ENCODE measurements at regions not wholly inside any gene's neighbourhood (a gene's known extent, or its start where the extent isn't known, plus 50 kb on each side); places are given as distances from the start of the nearest gene placed in this dataset.

- no peak for DNase-seq (ENCODE audit: extremely low read depth in 1 of 2, low read depth in 1 of 2)
Measured at GRCh38 chr6:14250573-14250972, 133.0 kb downstream of the CD83 start.

GRCh38 chr6:14252271-14252850 lies 134.8 kb downstream of the CD83 start:
- DNase-seq (ENCODE audit: extremely low read depth in 1 of 2, low read depth in 1 of 2): no peak

GRCh38 chr6:14254505-14254904 lies 136.9 kb downstream of the CD83 start:
- no peak for DNase-seq (ENCODE audit: extremely low read depth in 1 of 2, low read depth in 1 of 2)

GRCh38 chr6:14255916-14256315 lies 138.3 kb downstream of the CD83 start:
- no peak for DNase-seq (ENCODE audit: extremely low read depth in 1 of 2, low read depth in 1 of 2)

- no peak for DNase-seq (ENCODE audit: extremely low read depth in 1 of 2, low read depth in 1 of 2)
Measured at GRCh38 chr6:14258117-14258516, 140.5 kb downstream of the CD83 start.

GRCh38 chr6:14258695-14259593 lies 141.4 kb downstream of the CD83 start:
- DNase-seq (ENCODE audit: extremely low read depth in 1 of 2, low read depth in 1 of 2): no peak

GRCh38 chr6:14259594-14260152 lies 142.1 kb downstream of the CD83 start:
- DNase-seq (ENCODE audit: extremely low read depth in 1 of 2, low read depth in 1 of 2): no peak

GRCh38 chr6:14260839-14261238 lies 143.3 kb downstream of the CD83 start:
- DNase-seq (ENCODE audit: extremely low read depth in 1 of 2, low read depth in 1 of 2): no peak

- DNase-seq (ENCODE audit: extremely low read depth in 1 of 2, low read depth in 1 of 2): no peak
Measured at GRCh38 chr6:14263881-14264424, 146.4 kb downstream of the CD83 start.

- DNase-seq (ENCODE audit: extremely low read depth in 1 of 2, low read depth in 1 of 2): no peak
Measured at GRCh38 chr6:14265049-14266021, 147.8 kb downstream of the CD83 start.

- no peak for DNase-seq (ENCODE audit: extremely low read depth in 1 of 2, low read depth in 1 of 2)
Measured at GRCh38 chr6:14266266-14266665, 148.7 kb downstream of the CD83 start.

- no peak for DNase-seq (ENCODE audit: extremely low read depth in 1 of 2, low read depth in 1 of 2)
Measured at GRCh38 chr6:14267885-14268660, 150.5 kb downstream of the CD83 start.

- no peak for DNase-seq (ENCODE audit: extremely low read depth in 1 of 2, low read depth in 1 of 2)
Measured at GRCh38 chr6:14269436-14269835, 151.9 kb downstream of the CD83 start.

GRCh38 chr6:14270142-14270893 lies 152.7 kb downstream of the CD83 start:
- no peak for DNase-seq (ENCODE audit: extremely low read depth in 1 of 2, low read depth in 1 of 2)

GRCh38 chr6:14270925-14271788 lies 153.6 kb downstream of the CD83 start:
- DNase-seq (ENCODE audit: extremely low read depth in 1 of 2, low read depth in 1 of 2): peak; percentile 6 to 7

GRCh38 chr6:14271789-14272736 lies 154.5 kb downstream of the CD83 start:
- no peak for DNase-seq (ENCODE audit: extremely low read depth in 1 of 2, low read depth in 1 of 2)

- DNase-seq (ENCODE audit: extremely low read depth in 1 of 2, low read depth in 1 of 2): no peak
Measured at GRCh38 chr6:14272737-14273085, 155.1 kb downstream of the CD83 start.
